HG02588 (cell line): ENCODE measurements at regions not wholly inside any gene's neighbourhood (a gene's known extent, or its start where the extent isn't known, plus 50 kb on each side); places are given as distances from the start of the nearest gene placed in this dataset.

Experiments used
- ATAC-seq: cut with Tn5 transposase; IDR thresholded peaks from one replicate; pipeline ENCODE4 v1.9.1; 2021; ENCODE audit warnings: mild to moderate bottlenecking, moderate library complexity; ENCODE audit not compliant: unreplicated experiment

DNA sequence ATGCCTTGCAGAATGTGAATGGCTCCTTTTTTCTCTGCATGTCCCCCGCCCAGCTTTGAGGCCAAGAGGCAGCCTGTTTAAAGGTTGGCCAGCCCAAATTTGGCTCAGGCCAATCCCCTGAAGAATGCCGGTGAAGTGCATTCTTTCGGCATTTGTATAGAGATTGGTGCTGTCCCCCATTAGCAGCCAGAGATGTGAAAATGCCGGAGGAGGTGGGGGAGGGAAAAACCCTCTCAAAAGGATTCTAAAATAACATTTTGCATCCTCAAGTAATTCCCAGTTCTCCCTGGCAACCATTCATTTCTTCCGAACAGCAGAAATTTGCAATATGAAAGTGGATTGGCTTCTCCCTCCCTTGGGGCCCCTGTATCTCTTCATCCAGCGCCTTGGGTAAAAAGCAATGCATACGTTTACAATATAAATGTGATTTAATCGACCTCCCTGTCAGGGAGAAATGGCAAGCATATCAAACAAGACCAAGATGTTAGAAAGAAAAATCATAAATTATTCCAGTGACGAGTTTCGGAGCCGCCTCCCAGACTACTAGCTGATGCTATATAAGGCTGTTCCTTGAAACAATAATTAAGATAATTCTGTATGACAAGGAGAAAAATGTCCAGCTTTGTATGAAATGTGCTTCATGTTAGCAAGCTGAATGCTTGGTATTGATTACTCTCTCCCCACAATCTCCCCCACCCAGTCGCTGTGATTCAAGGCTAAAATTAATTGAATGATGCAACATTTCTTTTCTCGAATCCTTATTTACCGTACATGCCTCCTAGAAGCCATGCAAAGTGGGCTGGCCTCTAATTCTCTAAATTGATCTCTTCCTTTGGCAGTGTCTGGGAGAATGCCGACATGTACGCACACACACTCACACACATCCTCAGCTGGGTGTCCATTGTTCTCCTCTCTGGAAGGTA is 323.7 kb downstream of the RPS24 start:
- ATAC-seq: no peak

DNA sequence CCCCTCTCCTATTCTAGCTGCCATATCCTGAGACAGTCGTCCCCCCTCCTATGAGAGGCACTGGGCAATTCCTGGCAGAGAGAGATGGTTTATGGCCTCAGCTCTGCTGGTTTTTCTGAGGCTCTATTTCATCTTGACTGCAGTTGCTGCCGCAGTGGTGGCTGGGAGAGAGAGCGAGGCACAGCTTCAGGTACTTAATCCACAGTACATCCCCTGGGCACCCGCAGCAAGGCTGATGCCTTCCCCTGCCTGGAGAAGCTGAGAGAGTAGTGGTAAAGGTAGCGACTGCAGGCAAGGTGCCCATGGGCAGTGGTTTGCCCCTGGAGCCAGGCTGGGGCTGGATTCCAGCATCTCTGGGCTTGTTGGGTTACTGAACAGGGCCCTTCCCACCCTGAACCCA is 324.7 kb downstream of the RPS24 start:
- no peak for ATAC-seq

DNA sequence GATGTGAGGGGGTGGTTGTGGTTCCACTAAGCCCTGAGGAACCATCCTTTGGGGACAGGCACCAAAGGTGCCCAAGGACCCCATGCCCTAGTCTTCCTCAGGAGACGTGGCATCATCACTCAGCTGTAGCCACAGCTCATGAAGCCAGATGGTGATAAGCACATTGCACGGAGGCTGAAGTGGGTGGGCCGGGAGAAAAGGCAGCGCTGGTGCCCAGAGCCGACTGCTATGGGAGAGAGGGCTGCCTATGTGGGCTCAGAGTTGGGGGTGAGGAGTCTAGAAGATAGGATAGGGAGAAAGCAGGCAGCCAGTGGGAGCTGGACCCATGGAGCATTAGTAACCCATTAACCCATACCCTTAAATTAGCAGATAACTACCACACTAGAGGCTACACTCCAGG is 325.3 kb downstream of the RPS24 start:
- ATAC-seq: no peak

DNA sequence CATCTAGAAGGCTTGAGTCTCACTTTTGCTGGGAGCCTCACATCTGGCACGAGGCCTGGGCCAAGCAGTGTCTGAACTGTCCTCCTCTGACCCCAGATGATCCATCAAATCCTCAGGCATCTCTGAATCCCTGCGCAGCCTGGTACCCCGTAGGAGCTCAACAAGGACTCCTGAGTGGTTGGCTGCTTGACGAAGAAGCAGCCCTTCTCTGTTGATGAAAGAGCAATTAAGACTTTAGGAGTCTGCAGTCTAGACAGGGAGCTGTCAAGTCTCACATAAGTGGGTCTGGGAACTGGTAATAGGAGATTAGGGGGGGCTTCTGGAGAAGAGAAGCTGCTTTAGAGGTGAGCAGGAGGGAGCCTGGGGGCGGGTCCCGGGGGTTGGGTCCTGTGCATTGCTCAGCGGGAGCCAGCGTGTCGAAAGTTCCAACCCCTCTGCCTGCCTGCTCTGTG is 326.0 kb downstream of the RPS24 start:
- ATAC-seq: no peak

DNA sequence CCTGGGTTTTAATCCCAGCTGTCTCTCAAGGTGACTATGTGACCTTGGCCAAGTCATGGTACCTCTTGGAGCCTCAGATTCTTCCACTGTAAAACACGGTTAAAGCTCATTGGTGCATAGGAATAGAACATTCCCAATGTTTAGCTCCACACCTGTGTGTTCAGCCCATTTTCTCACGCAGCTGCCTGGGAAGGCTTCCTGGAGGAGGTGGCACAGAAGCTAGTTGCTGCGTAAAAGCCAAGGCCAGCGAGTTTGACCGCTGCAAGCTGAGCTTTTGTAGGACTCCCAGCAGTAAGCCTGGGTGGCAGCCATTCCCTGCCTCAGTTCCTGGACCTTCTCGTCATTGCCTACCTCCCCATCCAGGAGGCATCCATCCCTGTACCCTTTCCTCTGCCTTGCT is 326.6 kb downstream of the RPS24 start:
- no peak for ATAC-seq

DNA sequence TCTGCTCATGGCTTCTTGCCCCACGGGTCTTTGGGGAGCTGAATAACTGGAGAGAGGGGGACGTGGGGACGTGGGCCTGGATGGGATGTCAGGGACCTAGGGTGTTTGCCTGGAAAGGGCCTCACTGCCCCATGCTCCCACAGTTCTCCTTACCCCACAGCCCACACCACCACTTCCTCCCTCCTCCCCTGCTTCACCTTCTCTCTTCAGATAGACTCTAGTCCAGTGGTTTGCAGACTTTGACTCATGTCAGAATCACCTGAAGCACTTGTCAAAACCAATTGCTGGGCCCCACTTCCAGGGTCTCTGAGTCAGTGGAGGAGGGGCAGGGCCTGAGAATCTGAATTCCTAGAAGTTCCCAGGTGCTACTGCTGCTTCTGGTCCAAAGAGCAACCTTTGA is 327.4 kb downstream of the RPS24 start:
- ATAC-seq: no peak

DNA sequence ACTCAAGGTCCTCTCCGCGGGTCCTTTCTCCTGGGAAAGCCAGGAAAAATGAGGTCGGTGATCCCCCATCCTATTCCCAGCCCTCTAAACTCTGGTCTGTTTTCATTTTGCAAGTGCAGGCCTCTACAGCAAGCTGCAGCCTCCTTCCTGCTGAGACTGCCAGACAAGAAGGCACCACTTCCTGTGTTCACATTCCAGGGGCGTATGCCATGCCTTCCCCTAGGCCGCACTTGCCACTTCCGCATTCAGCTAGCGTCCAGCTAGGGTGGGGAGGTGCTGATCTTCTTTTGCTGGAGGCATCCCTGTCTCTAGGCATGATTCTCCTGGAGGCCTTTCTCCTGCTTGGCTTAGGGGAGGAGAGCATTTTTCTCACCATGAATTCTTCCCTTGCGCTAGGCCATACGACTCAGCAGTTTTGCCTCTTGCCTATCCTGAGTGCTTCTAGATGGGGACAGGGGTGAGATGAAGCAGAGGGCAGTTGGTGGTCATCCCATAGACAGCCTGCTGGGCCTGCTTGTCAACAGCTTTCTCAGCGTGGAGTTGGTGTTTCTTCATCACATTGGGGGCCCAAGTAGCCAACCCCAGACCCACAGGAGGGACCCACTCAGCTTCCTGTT is 328.9 kb downstream of the RPS24 start:
- no peak for ATAC-seq

DNA sequence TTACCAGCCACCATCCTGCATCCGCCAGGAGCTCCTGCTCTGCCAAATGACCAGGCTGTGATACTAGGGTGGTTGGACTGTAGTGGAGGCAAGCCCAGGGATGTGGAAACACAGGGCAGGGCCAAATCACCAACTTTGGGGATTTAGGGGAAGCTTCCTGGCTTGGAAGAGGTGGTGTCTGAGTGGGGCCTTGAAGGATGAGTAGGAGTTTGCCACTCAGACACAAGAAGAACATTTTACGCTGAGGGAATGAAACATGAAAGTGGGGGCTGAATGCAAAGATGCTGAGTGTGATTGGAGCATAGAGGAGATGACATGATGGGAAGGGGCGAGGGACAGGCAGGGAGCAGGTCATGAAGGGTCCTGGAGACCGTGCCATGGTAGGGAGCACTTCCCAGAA is 329.5 kb downstream of the RPS24 start:
- ATAC-seq: no peak

DNA sequence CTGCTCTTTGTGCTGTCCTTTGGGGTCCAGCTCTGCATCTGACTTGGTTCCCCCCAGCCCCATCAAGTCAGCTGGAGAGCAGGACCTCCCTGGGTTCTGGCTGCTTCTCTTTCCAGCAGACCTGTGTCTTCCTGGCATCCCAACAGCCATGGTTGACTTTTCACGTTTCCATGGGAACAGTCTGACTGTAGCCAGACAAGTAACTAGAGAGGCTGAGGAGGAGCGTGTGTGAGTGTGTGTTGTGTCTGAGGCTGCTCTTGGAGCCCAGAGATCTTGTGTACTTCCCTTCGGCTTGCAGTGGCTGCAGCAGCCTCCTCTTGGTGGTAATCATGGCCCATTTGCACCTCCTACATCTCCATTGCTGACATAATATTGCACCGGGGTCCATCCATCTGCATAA is 332.0 kb downstream of the RPS24 start:
- no peak for ATAC-seq

DNA sequence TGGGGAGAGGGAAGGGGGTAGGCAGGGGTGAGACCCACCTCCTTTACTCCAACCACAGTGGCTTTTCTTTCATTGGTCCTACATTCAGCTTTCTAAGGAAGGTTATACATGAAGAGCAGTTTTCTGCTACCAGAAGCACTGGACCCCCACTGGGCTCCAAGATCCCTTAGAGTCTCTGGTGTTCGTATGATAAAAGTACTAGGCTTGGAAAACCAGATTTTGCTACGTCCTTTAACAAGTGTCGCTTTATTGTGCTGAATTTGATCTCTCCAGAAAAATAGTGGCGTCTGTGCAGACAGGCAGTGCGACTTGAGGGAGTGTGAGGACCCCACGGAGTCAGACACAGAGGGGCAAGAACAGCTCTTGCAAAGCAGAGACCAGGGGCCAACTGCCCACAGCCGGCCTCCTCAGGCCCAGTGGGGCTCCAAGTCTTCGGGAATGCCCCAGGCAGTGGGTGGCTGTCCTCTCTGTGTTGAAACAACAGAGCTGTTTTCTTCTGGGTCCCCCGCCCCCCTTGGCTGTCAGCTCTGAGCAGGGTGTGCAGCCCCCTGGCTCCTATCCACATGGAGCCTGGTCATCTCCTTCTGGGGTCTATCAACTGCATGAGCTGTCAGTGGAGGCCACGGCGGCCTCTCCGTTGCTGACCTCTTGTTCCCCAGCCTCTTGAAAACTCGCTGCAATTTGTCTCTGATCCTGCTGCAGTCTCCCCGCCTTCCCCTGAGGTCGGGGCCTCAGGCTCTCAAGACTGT is 333.2 kb downstream of the RPS24 start:
- no peak for ATAC-seq

DNA sequence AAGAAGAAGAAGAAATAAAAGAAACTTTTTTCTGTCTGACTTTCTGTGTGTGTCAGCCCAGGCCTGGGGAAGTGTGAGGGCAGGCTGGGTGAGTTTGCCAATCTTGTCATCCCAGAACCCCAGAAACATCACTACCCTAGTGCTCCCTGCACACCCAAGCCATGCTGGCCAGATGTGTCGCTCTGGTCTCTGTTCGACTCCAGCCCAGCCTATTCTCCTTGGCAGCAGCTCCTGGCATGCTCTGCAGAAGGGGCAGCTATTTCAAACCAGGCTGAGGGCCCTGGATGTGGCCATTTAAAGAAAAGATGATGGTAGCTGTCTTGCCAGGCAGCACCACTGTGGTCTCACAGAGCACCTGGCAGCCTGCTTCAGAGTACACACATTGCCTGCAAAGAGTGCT is 334.1 kb downstream of the RPS24 start:
- no peak for ATAC-seq

DNA sequence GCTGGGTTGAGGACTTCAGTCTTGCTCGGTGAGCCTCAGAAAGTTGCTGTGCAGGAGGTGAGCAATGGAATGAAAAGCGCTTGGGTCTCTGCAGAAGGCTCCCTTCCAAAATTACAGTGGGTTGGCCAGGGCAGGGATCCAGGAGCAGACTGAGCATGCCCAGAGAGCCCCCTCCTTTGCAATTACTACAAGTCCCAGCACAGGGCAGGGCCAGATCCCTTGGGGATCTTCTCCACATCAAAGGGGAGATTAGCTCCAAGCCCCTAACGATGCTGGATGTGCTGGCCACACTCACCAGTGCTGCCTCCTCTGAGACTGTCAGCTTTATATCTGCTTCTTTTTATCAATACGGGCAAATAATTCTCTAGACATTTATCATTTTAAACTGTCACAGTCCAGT is 337.5 kb downstream of the RPS24 start:
- ATAC-seq: no peak

DNA sequence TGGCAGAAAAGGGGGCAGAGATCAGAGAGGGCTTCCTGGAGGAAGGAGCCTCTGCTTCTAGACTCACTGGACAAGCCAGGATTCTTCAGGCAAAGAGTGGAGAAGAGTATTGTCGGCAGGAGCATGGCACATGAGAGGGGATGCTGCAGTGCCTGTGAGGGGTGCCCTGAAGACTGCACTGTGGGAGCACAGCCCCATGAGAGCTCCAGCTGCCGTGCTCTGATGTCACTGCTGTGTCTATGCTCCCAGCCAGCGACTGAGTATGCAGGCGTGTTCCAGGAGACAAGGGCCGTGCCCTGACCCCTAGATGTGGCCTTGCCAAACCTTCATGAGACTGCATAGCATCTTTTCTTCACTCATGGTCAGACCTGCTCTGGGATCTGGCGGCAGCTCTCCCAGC is 339.1 kb downstream of the RPS24 start:
- no peak for ATAC-seq

DNA sequence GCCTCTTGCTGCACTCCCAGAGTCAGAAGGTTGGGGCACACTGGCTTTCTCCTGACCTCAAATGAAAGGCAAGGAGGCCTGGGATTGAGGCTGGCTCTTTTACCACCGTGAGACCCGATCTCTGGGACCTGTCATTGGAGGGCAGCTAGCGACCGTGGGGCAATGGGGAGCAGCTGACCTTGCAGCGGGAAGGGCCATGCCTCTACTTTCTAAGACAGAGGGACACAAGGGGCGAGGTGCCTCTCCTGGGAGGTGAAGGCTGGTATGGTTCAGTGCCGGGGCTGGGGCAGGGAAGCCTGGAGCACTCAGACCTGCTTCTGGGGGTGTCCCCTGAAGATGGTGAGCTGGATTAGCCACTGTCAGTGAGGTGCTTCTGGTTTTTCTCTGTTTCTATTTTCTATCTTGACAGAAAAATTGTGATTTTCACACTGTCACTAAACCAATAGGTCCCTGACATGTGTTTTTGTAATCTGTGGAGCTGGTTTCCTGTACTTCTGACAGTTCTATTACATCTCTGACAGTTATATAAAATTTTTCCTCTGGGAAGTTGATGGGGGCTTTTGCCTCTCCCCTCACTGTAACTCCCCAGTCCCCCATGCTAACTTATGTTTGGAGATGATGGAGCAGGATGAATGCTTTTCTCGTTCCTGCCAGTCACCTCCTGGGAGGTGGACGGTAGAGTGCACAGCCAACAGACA is 340.8 kb downstream of the RPS24 start:
- no peak for ATAC-seq

DNA sequence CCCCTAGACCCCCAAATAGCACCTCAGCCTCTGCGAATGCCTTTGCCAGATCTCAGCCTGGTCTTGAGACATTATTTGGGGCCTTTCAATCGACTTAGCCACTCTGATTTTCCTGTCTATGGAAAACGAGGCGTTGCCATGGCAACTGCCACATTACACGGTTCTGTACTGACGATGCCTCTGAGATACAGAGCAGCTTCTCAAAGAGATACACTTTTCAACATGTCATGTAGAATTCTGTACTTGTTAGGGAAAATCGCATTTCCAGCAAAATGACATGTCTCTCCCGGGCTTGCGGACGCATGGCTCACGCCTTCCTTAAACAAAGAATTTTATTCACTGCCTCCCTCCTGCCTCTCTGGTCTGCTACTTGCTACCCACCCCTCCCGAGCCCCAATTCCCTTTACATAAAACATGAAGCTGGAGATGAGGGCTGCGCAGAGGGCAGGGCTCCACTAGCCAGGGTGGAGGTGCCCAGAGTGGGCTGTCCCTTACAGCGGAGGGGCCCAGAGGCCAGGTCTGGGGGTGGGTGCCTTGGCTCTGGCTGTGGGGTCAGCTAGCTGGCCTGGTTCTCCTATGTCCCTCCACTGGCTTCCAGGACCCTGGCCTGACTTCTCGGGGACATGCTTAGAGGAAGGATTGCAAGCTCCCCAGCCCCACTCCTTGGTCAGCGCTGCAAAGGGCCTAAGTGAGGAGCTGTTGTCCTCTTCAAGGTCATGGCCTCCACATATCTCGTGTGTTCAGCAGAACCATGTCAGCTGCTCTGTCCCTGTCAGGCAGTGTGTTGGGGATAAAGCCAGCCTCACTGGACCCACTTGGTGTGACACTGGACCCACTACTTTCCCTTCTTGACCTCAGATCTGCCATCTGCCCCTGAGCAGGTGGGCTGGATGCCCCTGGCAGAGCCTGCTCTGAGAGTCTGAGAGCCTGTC is 342.5 kb downstream of the RPS24 start:
- ATAC-seq: no peak

DNA sequence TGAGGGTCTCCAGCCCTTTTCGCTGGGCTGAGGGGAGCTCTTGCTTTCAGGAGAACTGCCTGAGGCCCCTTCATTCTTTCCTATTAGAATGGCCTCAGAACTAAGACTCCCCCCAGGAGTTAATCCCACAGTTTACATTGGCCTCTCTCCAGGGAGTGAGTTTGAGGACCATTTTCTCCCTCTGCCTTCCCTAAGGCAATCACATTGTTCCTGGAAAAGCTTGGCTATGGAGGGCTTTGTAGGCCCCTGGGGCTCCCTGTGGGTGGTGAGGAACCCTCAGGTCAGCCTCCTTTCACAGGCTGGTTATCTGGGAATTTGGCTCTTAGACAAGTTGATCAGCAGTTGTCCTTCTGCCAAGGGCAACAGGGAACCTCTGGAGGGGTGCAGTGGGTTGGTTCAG is 343.7 kb downstream of the RPS24 start:
- no peak for ATAC-seq

DNA sequence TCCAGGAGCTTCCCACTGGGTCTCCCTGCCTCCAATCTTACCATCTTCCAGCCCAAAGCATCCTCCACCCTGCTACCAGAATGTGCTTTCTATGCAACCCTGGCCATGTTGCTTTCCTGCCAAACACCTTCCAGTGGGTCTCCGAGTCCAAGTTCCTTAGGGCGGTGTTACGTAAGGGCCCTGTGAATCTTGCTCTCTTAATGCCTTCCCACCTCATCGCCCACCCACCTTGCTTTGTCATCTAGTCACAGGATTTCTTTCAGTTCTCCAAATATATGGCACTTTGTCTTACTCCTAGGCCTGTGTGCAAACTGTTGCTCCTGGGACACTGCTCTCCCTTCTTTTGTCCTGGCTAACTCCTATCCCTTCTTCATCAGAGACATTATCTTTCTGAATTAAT is 344.5 kb downstream of the RPS24 start:
- ATAC-seq: no peak

DNA sequence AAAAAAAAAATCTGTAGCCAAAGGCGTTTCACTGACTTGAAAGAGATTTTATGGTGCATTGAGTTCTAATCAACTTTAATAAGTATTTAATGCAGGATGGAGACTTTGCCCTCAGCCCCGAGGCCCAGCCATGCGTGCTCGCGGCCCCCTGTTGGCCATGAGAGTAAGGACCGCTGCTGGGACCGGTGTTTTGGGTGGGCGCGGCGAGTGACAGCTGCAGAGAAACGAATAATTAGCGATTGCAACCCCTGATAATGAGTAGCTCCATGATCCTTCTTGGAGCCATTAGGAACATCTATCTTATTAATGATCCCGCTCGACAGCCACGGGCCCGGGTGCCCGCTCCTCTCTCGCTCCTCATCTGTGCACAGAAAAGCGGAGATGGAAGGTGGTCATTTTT is 347.4 kb downstream of the RPS24 start:
- ATAC-seq: no peak

DNA sequence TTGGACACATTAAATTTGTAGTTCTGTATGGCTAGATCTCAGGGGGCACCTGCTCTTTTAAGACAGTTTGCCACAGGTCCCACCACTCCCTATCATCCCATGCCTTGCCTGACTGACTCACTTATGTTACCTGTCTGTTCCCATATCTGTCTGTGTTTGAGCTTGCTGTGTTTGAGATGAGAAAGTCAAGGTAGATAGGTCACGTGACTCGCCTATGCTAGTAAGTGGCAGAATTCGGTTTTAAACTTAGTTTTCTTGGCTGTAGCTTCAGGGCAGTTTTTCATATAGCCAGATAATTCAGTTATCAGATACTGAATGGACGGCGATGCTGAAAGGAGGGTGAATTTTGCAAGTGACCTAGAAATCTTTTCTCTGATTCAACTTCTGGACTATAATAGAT is 348.4 kb downstream of the RPS24 start:
- ATAC-seq: no peak

DNA sequence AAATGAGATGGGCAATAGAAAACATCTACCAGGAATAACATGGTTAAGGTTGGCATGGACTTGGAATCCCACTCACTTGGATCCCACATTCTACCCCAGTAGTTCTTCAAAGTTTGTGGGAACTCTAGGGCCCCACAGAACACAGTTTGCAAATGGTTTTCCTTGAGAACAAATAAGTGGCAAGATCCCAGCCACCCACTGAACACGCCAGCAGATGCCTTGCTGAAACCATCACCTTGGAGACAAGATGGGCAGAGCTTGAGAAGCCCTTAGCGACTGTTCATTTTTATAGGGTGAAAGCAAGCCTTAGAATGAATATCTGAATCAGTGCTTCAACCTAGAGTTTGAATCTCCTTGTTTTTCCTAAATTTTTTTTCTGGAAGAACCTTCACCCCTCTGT is 349.1 kb downstream of the RPS24 start:
- no peak for ATAC-seq
